ENCODE measurements at regions not wholly inside any gene's neighbourhood (a gene's known extent, or its start where the extent isn't known, plus 50 kb on each side); places are given as distances from the start of the nearest gene placed in this dataset.

DNA sequence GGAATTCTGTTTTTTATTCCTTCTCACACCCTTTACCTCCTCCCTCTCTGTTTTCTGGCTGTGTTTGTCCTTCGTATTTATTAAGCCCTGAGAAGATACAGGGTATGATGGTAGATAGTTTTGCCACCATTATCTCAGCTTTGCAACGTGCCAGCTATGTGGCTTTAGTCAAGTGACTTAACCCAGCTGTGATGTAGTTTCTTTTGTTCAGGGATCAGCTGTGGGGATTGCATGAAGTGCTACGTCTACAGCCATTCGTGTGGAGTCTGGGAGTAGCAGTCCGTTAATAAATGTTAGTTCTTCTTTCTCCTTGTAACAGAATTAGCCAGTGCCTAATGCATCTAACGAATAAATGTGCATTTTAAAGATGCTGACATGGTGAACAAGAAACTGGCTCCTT, 128.4 kb downstream of the HAPSTR1 start:
- TF ChIP-seq, protein P1, sequence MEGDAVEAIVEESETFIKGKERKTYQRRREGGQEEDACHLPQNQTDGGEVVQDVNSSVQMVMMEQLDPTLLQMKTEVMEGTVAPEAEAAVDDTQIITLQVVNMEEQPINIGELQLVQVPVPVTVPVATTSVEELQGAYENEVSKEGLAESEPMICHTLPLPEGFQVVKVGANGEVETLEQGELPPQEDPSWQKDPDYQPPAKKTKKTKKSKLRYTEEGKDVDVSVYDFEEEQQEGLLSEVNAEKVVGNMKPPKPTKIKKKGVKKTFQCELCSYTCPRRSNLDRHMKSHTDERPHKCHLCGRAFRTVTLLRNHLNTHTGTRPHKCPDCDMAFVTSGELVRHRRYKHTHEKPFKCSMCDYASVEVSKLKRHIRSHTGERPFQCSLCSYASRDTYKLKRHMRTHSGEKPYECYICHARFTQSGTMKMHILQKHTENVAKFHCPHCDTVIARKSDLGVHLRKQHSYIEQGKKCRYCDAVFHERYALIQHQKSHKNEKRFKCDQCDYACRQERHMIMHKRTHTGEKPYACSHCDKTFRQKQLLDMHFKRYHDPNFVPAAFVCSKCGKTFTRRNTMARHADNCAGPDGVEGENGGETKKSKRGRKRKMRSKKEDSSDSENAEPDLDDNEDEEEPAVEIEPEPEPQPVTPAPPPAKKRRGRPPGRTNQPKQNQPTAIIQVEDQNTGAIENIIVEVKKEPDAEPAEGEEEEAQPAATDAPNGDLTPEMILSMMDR (IDR thresholded peaks at IDR 0.05; ENCODE audit: insufficient read depth, low read length) = no peak
- TF ChIP-seq POLR2AphosphoS5 (IDR thresholded peaks at IDR 0.05; ENCODE audit: low read depth) (no peak), GABPA (IDR thresholded peaks at IDR 0.05; ENCODE audit: low read depth) (no peak)
- TF ChIP-seq, protein P2, sequence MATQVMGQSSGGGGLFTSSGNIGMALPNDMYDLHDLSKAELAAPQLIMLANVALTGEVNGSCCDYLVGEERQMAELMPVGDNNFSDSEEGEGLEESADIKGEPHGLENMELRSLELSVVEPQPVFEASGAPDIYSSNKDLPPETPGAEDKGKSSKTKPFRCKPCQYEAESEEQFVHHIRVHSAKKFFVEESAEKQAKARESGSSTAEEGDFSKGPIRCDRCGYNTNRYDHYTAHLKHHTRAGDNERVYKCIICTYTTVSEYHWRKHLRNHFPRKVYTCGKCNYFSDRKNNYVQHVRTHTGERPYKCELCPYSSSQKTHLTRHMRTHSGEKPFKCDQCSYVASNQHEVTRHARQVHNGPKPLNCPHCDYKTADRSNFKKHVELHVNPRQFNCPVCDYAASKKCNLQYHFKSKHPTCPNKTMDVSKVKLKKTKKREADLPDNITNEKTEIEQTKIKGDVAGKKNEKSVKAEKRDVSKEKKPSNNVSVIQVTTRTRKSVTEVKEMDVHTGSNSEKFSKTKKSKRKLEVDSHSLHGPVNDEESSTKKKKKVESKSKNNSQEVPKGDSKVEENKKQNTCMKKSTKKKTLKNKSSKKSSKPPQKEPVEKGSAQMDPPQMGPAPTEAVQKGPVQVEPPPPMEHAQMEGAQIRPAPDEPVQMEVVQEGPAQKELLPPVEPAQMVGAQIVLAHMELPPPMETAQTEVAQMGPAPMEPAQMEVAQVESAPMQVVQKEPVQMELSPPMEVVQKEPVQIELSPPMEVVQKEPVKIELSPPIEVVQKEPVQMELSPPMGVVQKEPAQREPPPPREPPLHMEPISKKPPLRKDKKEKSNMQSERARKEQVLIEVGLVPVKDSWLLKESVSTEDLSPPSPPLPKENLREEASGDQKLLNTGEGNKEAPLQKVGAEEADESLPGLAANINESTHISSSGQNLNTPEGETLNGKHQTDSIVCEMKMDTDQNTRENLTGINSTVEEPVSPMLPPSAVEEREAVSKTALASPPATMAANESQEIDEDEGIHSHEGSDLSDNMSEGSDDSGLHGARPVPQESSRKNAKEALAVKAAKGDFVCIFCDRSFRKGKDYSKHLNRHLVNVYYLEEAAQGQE (IDR thresholded peaks at IDR 0.05; ENCODE audit: insufficient replicate concordance, low read depth) = no peak
